HG02759 (cell line): ENCODE measurements at regions not wholly inside any gene's neighbourhood (a gene's known extent, or its start where the extent isn't known, plus 50 kb on each side); places are given as distances from the start of the nearest gene placed in this dataset.
"Not testable (repeated sequence)": the region's sequence is repeated elsewhere in the genome, so short reads cannot be mapped to it uniquely, and the experiment has no call there.

Source experiments
- ATAC-seq: cut with Tn5 transposase; IDR thresholded peaks from one replicate; pipeline ENCODE4 v1.9.1; 2021; ENCODE audit warnings: mild to moderate bottlenecking, moderate library complexity; ENCODE audit not compliant: unreplicated experiment

DNA sequence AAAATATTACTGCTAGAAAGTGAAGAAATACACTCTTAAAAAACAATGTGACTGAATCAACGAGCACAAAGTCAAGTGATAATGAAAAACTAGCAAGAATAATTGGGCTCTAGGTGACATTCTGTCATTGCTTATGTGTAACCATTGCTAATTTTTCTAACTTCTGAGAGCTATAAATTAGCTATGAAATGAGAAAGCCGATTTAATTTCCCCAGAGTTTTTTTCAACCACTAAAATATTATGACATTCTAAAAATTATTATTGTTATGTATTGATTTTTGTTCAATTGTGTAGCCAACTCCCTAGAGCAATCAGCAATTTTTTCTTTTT, 458.6 kb upstream of the ATXN8OS start:
- ATAC-seq = no peak

DNA sequence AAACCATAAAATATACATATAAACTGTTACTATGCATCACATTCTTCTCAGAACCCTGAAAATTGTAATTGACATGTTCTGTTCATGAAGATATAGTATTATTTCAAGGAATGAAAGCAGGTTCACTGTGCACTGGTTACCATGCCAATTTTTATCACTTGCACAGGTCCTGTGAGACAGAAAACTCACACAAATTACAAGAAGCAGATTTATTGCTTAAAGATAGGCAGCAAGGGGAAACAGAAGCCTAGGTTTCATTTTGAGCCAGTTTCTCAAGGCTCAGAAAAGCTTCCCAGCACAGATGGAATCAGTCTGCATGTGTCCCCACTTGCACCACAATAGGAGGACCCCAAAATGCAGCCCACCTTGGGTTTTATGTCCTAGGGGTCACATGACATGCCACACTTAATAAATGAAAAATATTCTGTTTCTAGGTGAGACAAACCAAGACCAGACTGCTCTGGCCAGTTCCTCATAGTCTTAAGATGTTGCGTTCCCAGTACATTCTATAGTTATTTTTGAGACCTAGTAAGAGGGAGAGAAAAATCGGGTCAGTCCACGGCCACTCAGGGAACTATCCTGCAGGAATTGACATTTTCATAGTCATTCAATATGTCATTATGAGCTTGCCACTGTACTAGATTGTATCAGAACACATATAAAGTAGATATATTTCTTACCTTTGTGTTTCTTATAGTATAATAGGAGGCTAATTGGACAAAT, 459.1 kb upstream of the ATXN8OS start:
- ATAC-seq = no peak

GRCh38 chr13:69644447-69644846, 463.2 kb upstream of the ATXN8OS start:
- ATAC-seq = no peak

DNA sequence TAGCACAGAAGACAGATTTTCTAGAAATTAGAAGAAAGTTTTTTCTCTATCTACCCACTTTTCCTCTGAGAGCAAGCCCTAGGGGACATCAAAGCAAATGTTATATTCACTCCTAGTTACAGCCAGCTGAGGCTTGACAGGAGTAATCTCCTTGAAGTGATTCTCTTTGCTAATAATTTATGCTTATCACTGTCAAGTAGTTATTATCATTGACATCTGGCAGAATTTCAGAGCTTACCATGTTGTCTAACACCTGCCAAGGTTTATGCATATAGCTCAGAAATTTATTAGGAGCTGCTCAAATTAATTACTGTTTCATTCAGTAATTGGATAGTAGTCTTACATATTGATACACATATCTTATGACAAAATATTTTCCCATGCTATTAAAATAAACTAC, 465.9 kb upstream of the ATXN8OS start:
- no peak for ATAC-seq

GRCh38 chr13:69633044-69633443, 474.6 kb upstream of the ATXN8OS start:
- no peak for ATAC-seq

- no peak for ATAC-seq
Observed at GRCh38 chr13:69623973-69624372, 483.7 kb upstream of the ATXN8OS start.

GRCh38 chr13:69619651-69620050, 488.0 kb upstream of the ATXN8OS start:
- ATAC-seq = no peak

- ATAC-seq = no peak
Observed at GRCh38 chr13:69618838-69619237, 488.8 kb upstream of the ATXN8OS start.

DNA sequence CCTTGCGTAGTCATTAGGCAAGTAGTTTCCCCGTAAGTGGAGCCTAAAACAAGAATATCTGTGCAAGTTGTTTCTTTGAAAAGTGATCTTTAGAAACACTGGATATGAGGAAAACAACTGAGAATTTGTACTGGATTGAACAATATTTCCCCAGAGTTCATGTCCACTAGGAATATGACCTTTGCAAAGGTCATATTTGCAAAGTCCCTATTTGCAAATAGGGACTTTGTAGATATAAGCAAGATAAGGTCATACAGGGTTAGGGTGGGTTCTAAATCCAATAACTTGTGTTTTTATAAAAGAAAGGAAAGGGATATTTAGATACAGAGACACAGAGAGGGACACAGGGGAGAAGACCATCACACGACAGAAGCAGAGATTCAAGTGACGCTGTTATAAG, 489.2 kb upstream of the ATXN8OS start:
- no peak for ATAC-seq

DNA sequence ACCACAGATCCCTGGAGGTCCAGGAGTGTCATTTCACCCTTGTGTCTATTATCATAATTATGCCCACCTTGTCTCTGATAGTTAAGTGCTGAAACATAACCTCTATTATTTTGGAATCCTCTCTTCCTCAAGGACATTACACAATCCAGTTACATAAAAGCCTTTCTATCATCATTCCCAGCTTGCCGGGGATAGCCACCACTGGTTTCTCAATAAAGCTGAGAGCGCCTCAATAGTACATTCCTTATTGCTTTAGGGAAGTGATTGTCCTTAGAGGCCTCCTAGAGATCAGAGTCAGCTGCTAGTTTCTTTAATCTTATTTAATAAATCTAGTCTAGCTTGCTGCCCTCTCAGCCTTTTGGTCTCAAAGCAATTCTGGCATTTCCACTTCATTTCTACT, 490.0 kb upstream of the ATXN8OS start:
- no peak for ATAC-seq

GRCh38 chr13:69616396-69616795, 491.2 kb upstream of the ATXN8OS start:
- no peak for ATAC-seq

DNA sequence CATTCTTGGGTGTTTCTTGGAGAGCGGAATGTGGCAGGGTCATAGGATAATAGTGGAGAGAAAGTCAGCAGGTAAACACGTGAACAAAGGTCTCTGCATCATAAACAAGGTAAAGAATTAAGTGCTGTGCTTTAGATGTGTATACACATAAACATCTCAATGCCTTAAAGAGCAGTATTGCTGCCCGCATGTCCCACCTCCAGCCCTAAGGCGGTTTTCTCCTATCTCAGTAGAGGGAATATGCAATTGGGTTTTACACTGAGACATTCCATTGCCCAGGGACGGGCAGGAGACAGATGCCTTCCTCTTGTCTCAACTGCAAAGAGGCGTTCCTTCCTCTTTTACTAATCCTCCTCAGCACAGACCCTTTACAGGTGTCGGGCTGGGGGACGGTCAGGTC, 492.6 kb upstream of the ATXN8OS start:
- not testable (repeated sequence) for ATAC-seq

GRCh38 chr13:69604698-69605097, 502.9 kb upstream of the ATXN8OS start:
- no peak for ATAC-seq

DNA sequence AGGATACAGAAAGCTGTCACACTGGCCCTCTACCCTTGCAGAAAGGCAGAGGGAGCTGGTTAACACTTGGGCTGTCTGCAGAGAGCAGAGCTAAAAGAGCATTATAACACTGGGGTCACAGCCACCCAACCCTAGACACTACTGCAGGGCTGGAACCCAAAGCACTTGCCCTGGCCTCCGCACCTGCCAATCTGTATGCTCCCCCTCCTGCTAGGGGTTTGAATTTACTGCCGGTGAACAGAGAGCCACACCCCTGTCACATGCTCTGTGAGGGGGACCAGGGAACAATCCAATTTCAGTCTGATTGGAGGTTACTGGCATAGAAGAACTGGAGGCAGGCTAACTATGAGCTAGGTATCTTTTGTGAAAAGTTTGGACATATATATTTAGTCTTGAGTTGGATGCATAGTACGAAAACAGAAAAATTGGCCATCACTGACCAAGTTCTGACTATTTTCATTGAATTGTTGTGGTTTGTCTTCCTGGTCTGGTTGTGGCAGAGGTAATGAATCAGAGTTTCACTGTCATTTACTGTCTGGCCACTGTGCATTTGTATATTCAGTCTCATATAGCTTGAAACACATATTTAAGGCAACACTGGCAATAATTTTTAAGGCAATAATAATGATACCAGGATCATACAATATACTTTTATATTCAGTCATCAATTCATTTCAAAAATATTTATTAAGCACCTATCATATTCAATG, 504.3 kb upstream of the ATXN8OS start:
- ATAC-seq = no peak

GRCh38 chr13:69601661-69602060, 506.0 kb upstream of the ATXN8OS start:
- no peak for ATAC-seq

DNA sequence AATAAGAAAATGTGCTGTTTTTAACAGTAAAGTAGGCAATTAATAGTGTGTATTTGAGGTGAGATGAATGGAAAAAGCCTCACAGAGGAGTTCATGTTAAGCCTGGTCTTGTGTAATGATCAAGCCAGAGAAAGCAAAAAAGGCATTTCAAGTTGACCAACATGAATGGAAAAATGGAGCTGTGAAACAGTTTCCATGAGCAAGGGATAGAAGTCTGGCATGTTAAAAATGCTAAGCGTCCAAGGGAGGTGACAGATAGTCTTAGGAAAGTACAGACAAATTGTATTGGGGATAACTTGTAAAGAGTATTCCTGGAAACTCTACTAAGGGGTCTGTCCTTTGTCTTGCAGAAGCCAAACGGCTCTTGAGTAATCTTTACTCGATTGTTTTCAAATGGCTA, 506.8 kb upstream of the ATXN8OS start:
- ATAC-seq = no peak

DNA sequence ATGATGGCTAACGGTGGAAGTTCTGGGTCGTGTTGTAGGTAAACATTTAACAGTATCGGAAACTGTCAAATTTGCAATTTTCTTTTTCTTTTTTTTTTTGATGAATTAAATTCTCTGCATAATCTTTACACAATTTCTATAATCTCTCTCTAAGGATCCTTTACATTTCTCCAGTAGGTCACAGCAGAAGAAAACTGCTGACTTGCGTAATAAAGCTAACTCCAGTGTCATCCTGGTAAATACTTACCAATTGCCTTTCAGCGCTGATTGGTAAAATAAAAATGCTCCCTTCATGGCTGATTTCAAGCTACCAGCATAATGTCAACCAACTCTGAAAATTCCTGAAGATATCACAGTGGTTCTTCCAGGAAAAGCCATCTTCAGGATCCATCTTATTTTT, 510.5 kb upstream of the ATXN8OS start:
- ATAC-seq = no peak

DNA sequence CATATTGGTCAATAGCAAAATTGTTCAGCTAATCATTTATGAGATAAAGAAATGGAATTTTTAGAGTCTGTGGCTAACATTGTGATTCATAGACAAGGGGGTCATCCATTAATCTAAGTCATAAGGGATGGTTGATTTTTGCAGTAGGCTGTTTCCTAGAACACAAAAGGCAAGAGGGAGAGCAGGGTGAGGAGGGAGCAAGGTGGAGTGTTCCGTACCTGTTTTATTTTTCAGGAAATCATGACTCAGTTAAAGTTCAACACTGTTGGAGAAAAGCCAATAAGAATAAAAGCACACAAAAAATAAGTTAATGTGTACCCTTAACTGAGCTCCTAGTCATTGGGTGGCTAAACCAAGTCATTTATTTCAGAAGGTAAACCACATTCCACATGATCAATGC, 512.4 kb upstream of the ATXN8OS start:
- no peak for ATAC-seq

GRCh38 chr13:69591437-69591836, 516.2 kb upstream of the ATXN8OS start:
- ATAC-seq = no peak

DNA sequence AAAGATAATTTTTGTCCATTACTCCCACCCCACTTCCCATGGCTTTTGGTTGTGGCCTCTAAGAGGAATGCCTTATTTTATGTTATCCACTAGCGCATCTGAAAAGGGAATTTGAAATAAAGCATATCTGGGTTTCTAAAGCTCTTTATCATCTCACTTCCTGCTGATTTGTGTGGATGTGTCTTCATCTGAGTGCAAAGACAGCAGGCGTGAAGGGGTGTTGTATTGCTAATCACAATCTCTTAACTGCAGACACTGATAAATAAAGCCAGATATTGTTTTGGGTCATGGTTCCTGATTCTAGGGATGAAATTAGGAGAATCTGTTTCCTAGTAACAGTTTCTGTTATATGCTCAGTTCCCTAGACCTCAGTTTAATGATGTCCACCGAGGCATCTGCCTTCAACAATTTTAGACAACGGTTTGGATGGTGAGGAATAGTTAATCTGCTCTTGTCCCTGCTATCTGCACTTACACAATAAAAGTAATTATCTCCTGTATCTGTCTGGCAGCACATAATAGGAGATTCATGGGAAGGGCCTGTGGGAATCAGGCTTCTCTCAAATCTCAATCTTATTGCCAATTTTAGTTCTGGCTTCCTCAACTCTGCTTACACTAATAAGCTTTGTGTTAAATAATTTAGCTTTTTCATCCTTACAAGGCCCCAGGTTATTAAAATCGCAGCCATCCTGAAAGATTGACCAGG, 517.9 kb upstream of the ATXN8OS start:
- ATAC-seq = no peak

GRCh38 chr13:69585656-69586055, 522.0 kb upstream of the ATXN8OS start:
- no peak for ATAC-seq

- ATAC-seq = no peak
Observed at GRCh38 chr13:69580255-69580654, 527.4 kb upstream of the ATXN8OS start.
